ENCODE measurements at regions not wholly inside any gene's neighbourhood (a gene's known extent, or its start where the extent isn't known, plus 50 kb on each side); places are given as distances from the start of the nearest gene placed in this dataset.

- H3K9me3 ChIP-seq (ENCODE audit: control insufficient read depth, insufficient read depth, low read length) = no peaks in the 10 kb centered on the region
- no peaks in the 10 kb centered on the region for H3K4me1 ChIP-seq (ENCODE audit: control insufficient read depth, insufficient read depth, low read length)
- no peak overlapping the region for H3K27ac ChIP-seq (ENCODE audit: low read length)
- no peaks in the 10 kb centered on the region for H3K27me3 ChIP-seq (ENCODE audit: control insufficient read depth, insufficient read depth, low read length)
- no peak overlapping the region for H3K4me3 ChIP-seq (ENCODE audit: low read length)
- WGBS (ENCODE audit: insufficient coverage, insufficient read length) = no CpG with 5 or more reads among the region's 4 CpGs
- no peak for DNase-seq (ENCODE audit: low read depth, low spot score)
- H3K36me3 ChIP-seq (ENCODE audit: control insufficient read depth, insufficient read depth, low read length) = no peaks in the 10 kb centered on the region
Observed at GRCh38 chr18:54100920-54101470, 123.5 kb downstream of the MBD2 start.

GRCh38 chr18:54100466-54100865 is 124.0 kb downstream of the MBD2 start:
- Histone ChIP-seq H3K27me3 (ENCODE audit: control insufficient read depth, insufficient read depth, low read length) (no peaks in the 10 kb centered on the region), H3K9me3 (ENCODE audit: control insufficient read depth, insufficient read depth, low read length) (no peaks in the 10 kb centered on the region), H3K36me3 (ENCODE audit: control insufficient read depth, insufficient read depth, low read length) (no peaks in the 10 kb centered on the region), H3K4me3 (ENCODE audit: low read length) (no peak overlapping the region), H3K27ac (ENCODE audit: low read length) (no peak overlapping the region), H3K4me1 (ENCODE audit: control insufficient read depth, insufficient read depth, low read length) (no peaks in the 10 kb centered on the region)
- DNase-seq (ENCODE audit: low read depth, low spot score) = no peak
- no CpG with 5 or more reads among the region's 2 CpGs for WGBS (ENCODE audit: insufficient coverage, insufficient read length)

GRCh38 chr18:54094474-54094873 is 130.0 kb downstream of the MBD2 start:
- no CpG with 5 or more reads among the region's 4 CpGs for WGBS (ENCODE audit: insufficient coverage, insufficient read length)
- DNase-seq (ENCODE audit: low read depth, low spot score) = no peak
- Histone ChIP-seq H3K36me3 (ENCODE audit: control insufficient read depth, insufficient read depth, low read length) (no peaks in the 10 kb centered on the region), H3K4me1 (ENCODE audit: control insufficient read depth, insufficient read depth, low read length) (no peaks in the 10 kb centered on the region), H3K4me3 (ENCODE audit: low read length) (no peak overlapping the region), H3K27me3 (ENCODE audit: control insufficient read depth, insufficient read depth, low read length) (no peaks in the 10 kb centered on the region), H3K27ac (ENCODE audit: low read length) (no peak overlapping the region), H3K9me3 (ENCODE audit: control insufficient read depth, insufficient read depth, low read length) (no peaks in the 10 kb centered on the region)

- Histone ChIP-seq H3K36me3 (ENCODE audit: control insufficient read depth, insufficient read depth, low read length) (no peaks in the 10 kb centered on the region), H3K27me3 (ENCODE audit: control insufficient read depth, insufficient read depth, low read length) (no peaks in the 10 kb centered on the region), H3K4me3 (ENCODE audit: low read length) (no peak overlapping the region), H3K27ac (ENCODE audit: low read length) (no peak overlapping the region), H3K9me3 (ENCODE audit: control insufficient read depth, insufficient read depth, low read length) (no peaks in the 10 kb centered on the region), H3K4me1 (ENCODE audit: control insufficient read depth, insufficient read depth, low read length) (0 out of 2 replicates have a peak, but pooled peaks cover 2% of the 10 kb centered on the region)
- WGBS (ENCODE audit: insufficient coverage, insufficient read length) = no CpG with 5 or more reads among the region's 2 CpGs
- DNase-seq (ENCODE audit: low read depth, low spot score) = no peak
Observed at GRCh38 chr18:54090856-54091255, 133.6 kb downstream of the MBD2 start.

- H3K4me3 ChIP-seq (ENCODE audit: low read length) = no peak overlapping the region
- H3K4me1 ChIP-seq (ENCODE audit: control insufficient read depth, insufficient read depth, low read length) = 0 out of 2 replicates have a peak, but pooled peaks cover 2% of the 10 kb centered on the region
- H3K27me3 ChIP-seq (ENCODE audit: control insufficient read depth, insufficient read depth, low read length) = no peaks in the 10 kb centered on the region
- DNase-seq (ENCODE audit: low read depth, low spot score) = no peak
- H3K27ac ChIP-seq (ENCODE audit: low read length) = no peak overlapping the region
- no peaks in the 10 kb centered on the region for H3K36me3 ChIP-seq (ENCODE audit: control insufficient read depth, insufficient read depth, low read length)
- WGBS (ENCODE audit: insufficient coverage, insufficient read length) = no CpG with 5 or more reads among the region's 2 CpGs
- no peaks in the 10 kb centered on the region for H3K9me3 ChIP-seq (ENCODE audit: control insufficient read depth, insufficient read depth, low read length)
Observed at GRCh38 chr18:54089749-54090459, 134.6 kb downstream of the MBD2 start.

GRCh38 chr18:54086863-54087262 is 137.6 kb downstream of the MBD2 start:
- H3K27ac ChIP-seq (ENCODE audit: low read length) = no peak overlapping the region
- 0 out of 2 replicates have a peak, but pooled peaks cover 2% of the 10 kb centered on the region for H3K4me1 ChIP-seq (ENCODE audit: control insufficient read depth, insufficient read depth, low read length)
- no peak overlapping the region for H3K4me3 ChIP-seq (ENCODE audit: low read length)
- WGBS (ENCODE audit: insufficient coverage, insufficient read length) = no CpG with 5 or more reads among the region's 3 CpGs
- no peaks in the 10 kb centered on the region for H3K9me3 ChIP-seq (ENCODE audit: control insufficient read depth, insufficient read depth, low read length)
- H3K36me3 ChIP-seq (ENCODE audit: control insufficient read depth, insufficient read depth, low read length) = no peaks in the 10 kb centered on the region
- H3K27me3 ChIP-seq (ENCODE audit: control insufficient read depth, insufficient read depth, low read length) = no peaks in the 10 kb centered on the region
- DNase-seq (ENCODE audit: low read depth, low spot score) = no peak

GRCh38 chr18:54086046-54086802 is 138.2 kb downstream of the MBD2 start:
- H3K27ac ChIP-seq (ENCODE audit: low read length) = no peak overlapping the region
- no CpG with 5 or more reads among the region's 8 CpGs for WGBS (ENCODE audit: insufficient coverage, insufficient read length)

GRCh38 chr18:54080858-54081257 is 143.6 kb downstream of the MBD2 start:
- Histone ChIP-seq H3K4me1 (ENCODE audit: control insufficient read depth, insufficient read depth, low read length) (no peaks in the 10 kb centered on the region), H3K4me3 (ENCODE audit: low read length) (no peak overlapping the region), H3K9me3 (ENCODE audit: control insufficient read depth, insufficient read depth, low read length) (no peaks in the 10 kb centered on the region), H3K27ac (ENCODE audit: low read length) (no peak overlapping the region), H3K36me3 (ENCODE audit: control insufficient read depth, insufficient read depth, low read length) (no peaks in the 10 kb centered on the region), H3K27me3 (ENCODE audit: control insufficient read depth, insufficient read depth, low read length) (no peaks in the 10 kb centered on the region)
- no peak for DNase-seq (ENCODE audit: low read depth, low spot score)
- WGBS (ENCODE audit: insufficient coverage, insufficient read length) = no CpG with 5 or more reads among the region's 2 CpGs

More at GRCh38 chr18:54086046-54086802, 138.2 kb downstream of the MBD2 start:
- H3K27me3 ChIP-seq (ENCODE audit: control insufficient read depth, insufficient read depth, low read length) = no peaks in the 10 kb centered on the region
- DNase-seq (ENCODE audit: low read depth, low spot score) = no peak
- H3K4me3 ChIP-seq (ENCODE audit: low read length) = no peak overlapping the region
- H3K36me3 ChIP-seq (ENCODE audit: control insufficient read depth, insufficient read depth, low read length) = no peaks in the 10 kb centered on the region
- 0 out of 2 replicates have a peak, but pooled peaks cover 2% of the 10 kb centered on the region for H3K4me1 ChIP-seq (ENCODE audit: control insufficient read depth, insufficient read depth, low read length)
- no peaks in the 10 kb centered on the region for H3K9me3 ChIP-seq (ENCODE audit: control insufficient read depth, insufficient read depth, low read length)

- H3K4me1 ChIP-seq (ENCODE audit: control insufficient read depth, insufficient read depth, low read length) = no peaks in the 10 kb centered on the region
- H3K27me3 ChIP-seq (ENCODE audit: control insufficient read depth, insufficient read depth, low read length) = no peaks in the 10 kb centered on the region
- no peak for DNase-seq (ENCODE audit: low read depth, low spot score)
- H3K4me3 ChIP-seq (ENCODE audit: low read length) = no peak overlapping the region
- WGBS (ENCODE audit: insufficient coverage, insufficient read length) = no CpG with 5 or more reads among the region's 1 CpG
- no peaks in the 10 kb centered on the region for H3K36me3 ChIP-seq (ENCODE audit: control insufficient read depth, insufficient read depth, low read length)
- H3K9me3 ChIP-seq (ENCODE audit: control insufficient read depth, insufficient read depth, low read length) = no peaks in the 10 kb centered on the region
- no peak overlapping the region for H3K27ac ChIP-seq (ENCODE audit: low read length)
Observed at GRCh38 chr18:54076166-54076565, 148.3 kb downstream of the MBD2 start.

GRCh38 chr18:54075689-54076088 is 148.8 kb downstream of the MBD2 start:
- no peak for DNase-seq (ENCODE audit: low read depth, low spot score)
- Histone ChIP-seq H3K27ac (ENCODE audit: low read length) (no peak overlapping the region), H3K9me3 (ENCODE audit: control insufficient read depth, insufficient read depth, low read length) (no peaks in the 10 kb centered on the region), H3K4me3 (ENCODE audit: low read length) (no peak overlapping the region), H3K4me1 (ENCODE audit: control insufficient read depth, insufficient read depth, low read length) (no peaks in the 10 kb centered on the region), H3K27me3 (ENCODE audit: control insufficient read depth, insufficient read depth, low read length) (no peaks in the 10 kb centered on the region), H3K36me3 (ENCODE audit: control insufficient read depth, insufficient read depth, low read length) (no peaks in the 10 kb centered on the region)
- no CpG with 5 or more reads among the region's 3 CpGs for WGBS (ENCODE audit: insufficient coverage, insufficient read length)
